NT2/D1 (cell line): ENCODE measurements at regions not wholly inside any gene's neighbourhood (a gene's known extent, or its start where the extent isn't known, plus 50 kb on each side); places are given as distances from the start of the nearest gene placed in this dataset.

ENCODE experiments used
- SUZ12 ChIP-seq: IDR thresholded peaks from 2 replicates; pipeline ENCODE4 v1.6.1; 2011; ENCODE audit not compliant: insufficient read length, insufficient read depth; ENCODE audit errors: extremely low read depth
- YY1 ChIP-seq: IDR thresholded peaks from 2 replicates; pipeline ENCODE4 v1.6.1; 2011; ENCODE audit not compliant: insufficient read length, insufficient read depth
- ZNF274 ChIP-seq: IDR thresholded peaks from 2 replicates; pipeline ENCODE4 v1.6.1; 2011; ENCODE audit warnings: mild to moderate bottlenecking, low read depth, low read length

DNA sequence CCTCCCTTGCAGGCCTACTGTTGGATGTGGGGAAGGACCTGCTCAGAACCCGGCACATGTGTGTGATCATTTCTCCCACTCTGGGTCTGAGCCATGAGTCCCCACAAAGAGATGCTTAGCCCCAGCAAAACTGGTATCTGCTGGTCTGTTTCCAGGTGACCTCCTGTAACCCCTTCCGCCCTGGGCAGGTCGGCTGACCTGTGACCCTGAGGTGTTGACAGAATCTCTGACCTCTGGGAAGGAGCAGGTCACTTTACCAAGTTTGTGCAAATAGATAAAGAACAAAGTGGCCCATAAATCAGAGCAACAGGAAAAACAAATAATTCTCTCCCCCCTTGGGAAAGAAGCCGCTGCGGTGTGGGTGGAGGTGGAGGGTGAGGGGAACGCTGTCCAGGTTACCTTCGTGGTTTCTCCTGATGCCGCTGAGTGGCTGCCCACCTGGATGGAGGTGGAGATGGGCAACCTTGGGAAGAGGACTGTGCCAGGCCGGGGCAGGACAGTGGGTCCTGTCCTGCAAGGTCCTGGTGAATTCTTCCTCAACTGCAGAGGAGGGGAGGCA is 174.0 kb upstream of the MYCN start:
- TF ChIP-seq YY1 (no peak), ZNF274 (no peak), SUZ12 (no peak)
